ENCODE measurements at regions not wholly inside any gene's neighbourhood (a gene's known extent, or its start where the extent isn't known, plus 50 kb on each side); places are given as distances from the start of the nearest gene placed in this dataset.

- H2AFZ ChIP-seq (ENCODE audit: insufficient read depth, low read depth, low read length, poor library complexity, severe bottlenecking), result no peak overlapping the region
- intact Hi-C loops (cut with micrococcal nuclease), result no loop called here
- Mint-ChIP-seq H3K36me3 (no peaks in the 10 kb centered on the region), H3K4me1 (no peaks in the 10 kb centered on the region), H3K4me3 (no peak overlapping the region), H3K27ac (peak overlapping the region in 1 of 7 donors; percentile 44), H3K27me3 (ENCODE audit: low read depth in 3 of 3) (no peaks in the 10 kb centered on the region), H3K9me3 (peaks cover 0 to 11% (median 5%) of the 10 kb centered on the region in 7 donors)
- 83% methylated on average over 4 of the region's 5 CpGs for WGBS (ENCODE audit: insufficient coverage)
- no peak for TF ChIP-seq CTCF (IDR thresholded peaks at IDR 0.05)
- H3K9me3 ChIP-seq (replicated peaks in 1 of 2; ENCODE audit: control insufficient read depth in 1 of 2, insufficient read depth in 1 of 2, low read length in 2 of 2), result peaks cover 13 to 16% of the 10 kb centered on the region in 2 donors
- H3K36me3 ChIP-seq (replicated peaks in 1 of 2; ENCODE audit: control insufficient read depth in 1 of 2, insufficient read depth in 2 of 2, low read length in 2 of 2), result no peaks in the 10 kb centered on the region
- H3K9ac ChIP-seq (ENCODE audit: insufficient read depth, low read length, poor library complexity, severe bottlenecking), result no peak overlapping the region
- no peak overlapping the region for H3K27ac ChIP-seq (ENCODE audit: low read depth in 1 of 2, low read length in 2 of 2)
- DNase-seq, result no peak
- no peaks in the 10 kb centered on the region for H3K27me3 ChIP-seq (ENCODE audit: control insufficient read depth in 2 of 2, insufficient read depth in 2 of 2, low read length in 2 of 2)
- no peaks in the 10 kb centered on the region for H3K4me1 ChIP-seq (ENCODE audit: control insufficient read depth in 1 of 2, insufficient read depth in 2 of 2, low read length in 2 of 2)
- no peaks in the 10 kb centered on the region for H3K79me2 ChIP-seq (ENCODE audit: insufficient read depth, low read length)
- H3K4me2 ChIP-seq (replicated peaks; ENCODE audit: extremely low read depth, low read length, poor library complexity, severe bottlenecking), result no peak overlapping the region
- H4K20me1 ChIP-seq (ENCODE audit: insufficient read depth, low read length), result no peaks in the 10 kb centered on the region
- no peak overlapping the region for H3K4me3 ChIP-seq (replicated peaks in 1 of 3; ENCODE audit: low read depth in 2 of 3, low read length in 3 of 3)
Observed at GRCh38 chr3:164927728-164928127, 150.6 kb downstream of the SI start.

- no peaks in the 10 kb centered on the region for H3K36me3 Mint-ChIP-seq
- Histone ChIP-seq H2AFZ (ENCODE audit: insufficient read depth, low read depth, low read length, poor library complexity, severe bottlenecking) (no peak overlapping the region), H3K4me1 (ENCODE audit: control insufficient read depth in 1 of 2, insufficient read depth in 2 of 2, low read length in 2 of 2) (no peaks in the 10 kb centered on the region), H4K20me1 (ENCODE audit: insufficient read depth, low read length) (no peaks in the 10 kb centered on the region), H3K9me3 (replicated peaks in 1 of 2; ENCODE audit: control insufficient read depth in 1 of 2, insufficient read depth in 1 of 2, low read length in 2 of 2) (no peaks in the 10 kb centered on the region), H3K4me3 (replicated peaks in 1 of 3; ENCODE audit: low read depth in 2 of 3, low read length in 3 of 3) (no peak overlapping the region), H3K27ac (ENCODE audit: low read depth in 1 of 2, low read length in 2 of 2) (no peak overlapping the region), H3K4me2 (replicated peaks; ENCODE audit: extremely low read depth, low read length, poor library complexity, severe bottlenecking) (no peak overlapping the region), H3K79me2 (ENCODE audit: insufficient read depth, low read length) (no peaks in the 10 kb centered on the region), H3K36me3 (replicated peaks in 1 of 2; ENCODE audit: control insufficient read depth in 1 of 2, insufficient read depth in 2 of 2, low read length in 2 of 2) (no peaks in the 10 kb centered on the region), H3K9ac (ENCODE audit: insufficient read depth, low read length, poor library complexity, severe bottlenecking) (no peak overlapping the region), H3K27me3 (ENCODE audit: control insufficient read depth in 2 of 2, insufficient read depth in 2 of 2, low read length in 2 of 2) (no peaks in the 10 kb centered on the region)
- no peak overlapping the region for H3K27ac Mint-ChIP-seq
- no peak for DNase-seq
- intact Hi-C loops (cut with micrococcal nuclease), result no loop called here
- H3K9me3 Mint-ChIP-seq, result peaks cover 0 to 9% (median 0%) of the 10 kb centered on the region in 7 donors
- H3K4me1 Mint-ChIP-seq, result no peaks in the 10 kb centered on the region
- no peaks in the 10 kb centered on the region for H3K27me3 Mint-ChIP-seq (ENCODE audit: low read depth in 3 of 3)
- H3K4me3 Mint-ChIP-seq, result no peak overlapping the region
- TF ChIP-seq CTCF (IDR thresholded peaks at IDR 0.05), result no peak
- 90% methylated on average over 1 of the region's 2 CpGs for WGBS (ENCODE audit: insufficient coverage)
Observed at GRCh38 chr3:164918905-164919304, 159.4 kb downstream of the SI start.

Data from CD14-positive monocyte (primary cell).